Stomach (tissue), 4 donors: ENCODE measurements at regions not wholly inside any gene's neighbourhood (a gene's known extent, or its start where the extent isn't known, plus 50 kb on each side); places are given as distances from the start of the nearest gene placed in this dataset.

ENCODE experiments used
- CTCF ChIP-seq, 7 experiments: fragments of 450-650 bp in 4 of 7; fragments of 200-600 bp in 3 of 7; sonication (generic) in 3 of 7; IDR thresholded peaks; one replicate each; pipeline ENCODE4 v1.5.1; 2016 to 2019; ENCODE audit warnings: antibody characterized with exemption in 7 of 7, control low read depth in 2 of 7, mild to moderate bottlenecking in 1 of 7
- EP300 ChIP-seq: sonication (generic); formaldehyde crosslinking; IDR thresholded peaks from one replicate; pipeline ENCODE4 v1.6.1; 2017; ENCODE audit warnings: antibody characterized with exemption
- POLR2A ChIP-seq, 4 donors: fragments of 450-650 bp; IDR thresholded peaks; one replicate each; pipeline ENCODE4 v1.6.1; 2016; ENCODE audit warnings: antibody characterized with exemption in 4 of 4, control low read depth in 2 of 4, mild to moderate bottlenecking in 1 of 4, moderate library complexity in 1 of 4

- TF ChIP-seq EP300 (no peak), CTCF (IDR thresholded peaks at IDR 0.05) (no peak), POLR2A (IDR thresholded peaks at IDR 0.05) (no peak)
Observed at GRCh38 chr1:81366173-81366572, 434.6 kb upstream of the ADGRL2 start.
